ENCODE measurements at regions not wholly inside any gene's neighbourhood (a gene's known extent, or its start where the extent isn't known, plus 50 kb on each side); places are given as distances from the start of the nearest gene placed in this dataset.
A peak's percentile ranks its signal among the peaks of the same experiment; 100 is the strongest.
"Not testable (repeated sequence)": the region's sequence is repeated elsewhere in the genome, so short reads cannot be mapped to it uniquely, and the experiment has no call there.

- not testable (repeated sequence) for H3K4me3 ChIP-seq, DNase-seq, H3K9me3 ChIP-seq, H3K36me3 ChIP-seq, H3K27me3 ChIP-seq
Observed at GRCh38 chr1:82354546-82354945, 553.8 kb downstream of the ADGRL2 start.

- H3K27me3 ChIP-seq = no peaks in the 10 kb centered on the region
- no peak overlapping the region for H3K4me3 ChIP-seq
- DNase-seq = no peak
- no peaks in the 10 kb centered on the region for H3K36me3 ChIP-seq
- no peaks in the 10 kb centered on the region for H3K9me3 ChIP-seq
Observed at GRCh38 chr1:82348487-82348886, 547.8 kb downstream of the ADGRL2 start.

- Histone ChIP-seq H3K36me3 (no peaks in the 10 kb centered on the region), H3K27me3 (no peaks in the 10 kb centered on the region), H3K9me3 (no peaks in the 10 kb centered on the region), H3K4me3 (no peak overlapping the region)
- no peak for DNase-seq
Observed at GRCh38 chr1:82346141-82346540, 545.4 kb downstream of the ADGRL2 start.

GRCh38 chr1:82343381-82343780 lies 542.6 kb downstream of the ADGRL2 start:
- Histone ChIP-seq H3K27me3 (no peaks in the 10 kb centered on the region), H3K4me3 (no peak overlapping the region), H3K36me3 (no peaks in the 10 kb centered on the region), H3K9me3 (no peaks in the 10 kb centered on the region)
- no peak for DNase-seq

- no peak overlapping the region for H3K4me3 ChIP-seq
- no peaks in the 10 kb centered on the region for H3K9me3 ChIP-seq
- DNase-seq = no peak
- no peaks in the 10 kb centered on the region for H3K27me3 ChIP-seq
- no peaks in the 10 kb centered on the region for H3K36me3 ChIP-seq
Observed at GRCh38 chr1:82337635-82338034, 536.9 kb downstream of the ADGRL2 start.

- no peak for DNase-seq
- Histone ChIP-seq H3K27me3 (no peaks in the 10 kb centered on the region), H3K9me3 (no peaks in the 10 kb centered on the region), H3K36me3 (no peaks in the 10 kb centered on the region), H3K4me3 (no peak overlapping the region)
Observed at GRCh38 chr1:82330330-82330729, 529.6 kb downstream of the ADGRL2 start.

- Histone ChIP-seq H3K9me3 (no peaks in the 10 kb centered on the region), H3K27me3 (no peaks in the 10 kb centered on the region), H3K36me3 (no peaks in the 10 kb centered on the region), H3K4me3 (no peak overlapping the region)
- DNase-seq = no peak
Observed at GRCh38 chr1:82329226-82329625, 528.5 kb downstream of the ADGRL2 start.

- H3K27me3 ChIP-seq = no peaks in the 10 kb centered on the region
- DNase-seq = no peak
- H3K36me3 ChIP-seq = no peaks in the 10 kb centered on the region
Observed at GRCh38 chr1:82323144-82323841, 522.6 kb downstream of the ADGRL2 start.

GRCh38 chr1:82321794-82322193 lies 521.1 kb downstream of the ADGRL2 start:
- no peak for DNase-seq
- H3K36me3 ChIP-seq = no peaks in the 10 kb centered on the region
- H3K4me3 ChIP-seq = no peak overlapping the region
- H3K9me3 ChIP-seq = no peaks in the 10 kb centered on the region
- H3K27me3 ChIP-seq = no peaks in the 10 kb centered on the region

More at GRCh38 chr1:82323144-82323841, 522.6 kb downstream of the ADGRL2 start:
- Histone ChIP-seq H3K9me3 (no peaks in the 10 kb centered on the region), H3K4me3 (no peak overlapping the region)

GRCh38 chr1:82319546-82319945 lies 518.8 kb downstream of the ADGRL2 start:
- Histone ChIP-seq H3K9me3 (no peaks in the 10 kb centered on the region), H3K27me3 (no peaks in the 10 kb centered on the region), H3K36me3 (no peaks in the 10 kb centered on the region), H3K4me3 (no peak overlapping the region)
- no peak for DNase-seq

GRCh38 chr1:82318921-82319320 lies 518.2 kb downstream of the ADGRL2 start:
- no peak overlapping the region for H3K4me3 ChIP-seq
- no peaks in the 10 kb centered on the region for H3K27me3 ChIP-seq
- no peak for DNase-seq
- no peaks in the 10 kb centered on the region for H3K9me3 ChIP-seq
- no peaks in the 10 kb centered on the region for H3K36me3 ChIP-seq

- Histone ChIP-seq H3K9me3 (no peaks in the 10 kb centered on the region), H3K4me3 (no peak overlapping the region), H3K27me3 (no peaks in the 10 kb centered on the region), H3K36me3 (no peaks in the 10 kb centered on the region)
- DNase-seq = no peak
Observed at GRCh38 chr1:82318265-82318664, 517.5 kb downstream of the ADGRL2 start.

- Histone ChIP-seq H3K27me3 (no peaks in the 10 kb centered on the region), H3K4me3 (no peak overlapping the region), H3K9me3 (no peaks in the 10 kb centered on the region), H3K36me3 (no peaks in the 10 kb centered on the region)
- no peak for DNase-seq
Observed at GRCh38 chr1:82317671-82318070, 516.9 kb downstream of the ADGRL2 start.

- no peaks in the 10 kb centered on the region for H3K9me3 ChIP-seq
- no peak overlapping the region for H3K4me3 ChIP-seq
- H3K36me3 ChIP-seq = no peaks in the 10 kb centered on the region
- DNase-seq = no peak
- H3K27me3 ChIP-seq = no peaks in the 10 kb centered on the region
Observed at GRCh38 chr1:82299656-82300055, 498.9 kb downstream of the ADGRL2 start.

GRCh38 chr1:82299056-82299455 lies 498.3 kb downstream of the ADGRL2 start:
- H3K9me3 ChIP-seq = no peaks in the 10 kb centered on the region
- no peaks in the 10 kb centered on the region for H3K36me3 ChIP-seq
- no peaks in the 10 kb centered on the region for H3K27me3 ChIP-seq
- DNase-seq = no peak
- H3K4me3 ChIP-seq = no peak overlapping the region

- no peak for DNase-seq
- Histone ChIP-seq H3K9me3 (no peaks in the 10 kb centered on the region), H3K36me3 (no peaks in the 10 kb centered on the region), H3K27me3 (no peaks in the 10 kb centered on the region), H3K4me3 (no peak overlapping the region)
Observed at GRCh38 chr1:82297139-82297896, 496.6 kb downstream of the ADGRL2 start.

- Histone ChIP-seq H3K9me3 (no peaks in the 10 kb centered on the region), H3K27me3 (no peaks in the 10 kb centered on the region), H3K36me3 (no peaks in the 10 kb centered on the region), H3K4me3 (no peak overlapping the region)
- DNase-seq = no peak
Observed at GRCh38 chr1:82287556-82287955, 486.8 kb downstream of the ADGRL2 start.

- no peaks in the 10 kb centered on the region for H3K27me3 ChIP-seq
- no peak overlapping the region for H3K4me3 ChIP-seq
- no peaks in the 10 kb centered on the region for H3K9me3 ChIP-seq
- DNase-seq = peak; percentile 9
- no peaks in the 10 kb centered on the region for H3K36me3 ChIP-seq
Observed at GRCh38 chr1:82284213-82284612, 483.5 kb downstream of the ADGRL2 start.

Measured in MG63 (cell line).